OCI-LY3 (cell line): ENCODE measurements at regions not wholly inside any gene's neighbourhood (a gene's known extent, or its start where the extent isn't known, plus 50 kb on each side); places are given as distances from the start of the nearest gene placed in this dataset.

Source experiments
- H2AFZ ChIP-seq: fragments of 200-600, 300-600 bp; shearing (Covaris generic); 2 replicates; pipeline ENCODE4 v1.6.0; 2014; ENCODE audit warnings: antibody characterized with exemption, low read depth, low read length
- H3K27ac ChIP-seq: fragments of 200-600, 300-600 bp; sonication (generic); 2 replicates; pipeline ENCODE4 v1.5.1; 2014; ENCODE audit warnings: mild to moderate bottlenecking, low read length, moderate library complexity, mixed read lengths
- H3K27me3 ChIP-seq: fragments of 200-600, 300-600 bp; sonication (generic); 2 replicates; pipeline ENCODE4 v1.6.1; 2014; ENCODE audit warnings: low read depth, low read length, mixed read lengths
- H3K36me3 ChIP-seq: fragments of 200-600, 300-600 bp; sonication (generic); replicated peaks from 2 replicates; pipeline ENCODE3; 2014; ENCODE audit warnings: low read depth, low read length, mixed read lengths
- H3K4me1 ChIP-seq: fragments of 300-600, 200-600 bp; sonication (generic); 2 replicates; pipeline ENCODE4 v1.6.1; 2014; ENCODE audit warnings: low read length, mixed read lengths
- H3K4me2 ChIP-seq: fragments of 200-600, 300-600 bp; sonication (generic); 2 replicates; pipeline ENCODE4 v1.6.1; 2014; ENCODE audit warnings: low read length, mixed read lengths
- H3K4me3 ChIP-seq: fragments of 300-600, 200-600 bp; sonication (generic); 2 replicates; pipeline ENCODE4 v1.5.1; 2014; ENCODE audit warnings: antibody characterized with exemption, mild to moderate bottlenecking, low read length, moderate library complexity
- H3K79me2 ChIP-seq: fragments of 300-600, 200-600 bp; shearing (Covaris generic); 2 replicates; pipeline ENCODE4 v1.6.1; 2014; ENCODE audit warnings: mild to moderate bottlenecking, low read length, mixed read lengths
- H3K9ac ChIP-seq: fragments of 300-600, 200-600 bp; shearing (Covaris generic); 2 replicates; pipeline ENCODE4 v1.6.0; 2014; ENCODE audit warnings: mild to moderate bottlenecking, low read length, moderate library complexity
- H3K9me3 ChIP-seq: fragments of 200-600, 300-600 bp; shearing (Covaris generic); 2 replicates; pipeline ENCODE4 v1.6.1; 2014; ENCODE audit warnings: low read length, mixed read lengths; ENCODE audit not compliant: insufficient read depth
- H4K20me1 ChIP-seq: fragments of 200-600, 300-600 bp; sonication (generic); 2 replicates; pipeline ENCODE4 v1.6.1; 2016; ENCODE audit warnings: low read length, mixed read lengths; ENCODE audit not compliant: insufficient read depth
- EZH2phosphoT487 ChIP-seq: fragments of 200-600 bp; shearing (Covaris generic); IDR thresholded peaks from 2 replicates; pipeline ENCODE4 v1.6.1; 2018; ENCODE audit warnings: antibody characterized with exemption, mixed run types, low read depth
- TF ChIP-seq, protein P1 (sequence below): fragments of 200-600, 300-600 bp; sonication (generic); IDR thresholded peaks from 2 replicates; pipeline ENCODE4 v1.5.1; 2014; ENCODE audit warnings: antibody characterized with exemption, low read length, low read depth

- TF ChIP-seq, protein P1, sequence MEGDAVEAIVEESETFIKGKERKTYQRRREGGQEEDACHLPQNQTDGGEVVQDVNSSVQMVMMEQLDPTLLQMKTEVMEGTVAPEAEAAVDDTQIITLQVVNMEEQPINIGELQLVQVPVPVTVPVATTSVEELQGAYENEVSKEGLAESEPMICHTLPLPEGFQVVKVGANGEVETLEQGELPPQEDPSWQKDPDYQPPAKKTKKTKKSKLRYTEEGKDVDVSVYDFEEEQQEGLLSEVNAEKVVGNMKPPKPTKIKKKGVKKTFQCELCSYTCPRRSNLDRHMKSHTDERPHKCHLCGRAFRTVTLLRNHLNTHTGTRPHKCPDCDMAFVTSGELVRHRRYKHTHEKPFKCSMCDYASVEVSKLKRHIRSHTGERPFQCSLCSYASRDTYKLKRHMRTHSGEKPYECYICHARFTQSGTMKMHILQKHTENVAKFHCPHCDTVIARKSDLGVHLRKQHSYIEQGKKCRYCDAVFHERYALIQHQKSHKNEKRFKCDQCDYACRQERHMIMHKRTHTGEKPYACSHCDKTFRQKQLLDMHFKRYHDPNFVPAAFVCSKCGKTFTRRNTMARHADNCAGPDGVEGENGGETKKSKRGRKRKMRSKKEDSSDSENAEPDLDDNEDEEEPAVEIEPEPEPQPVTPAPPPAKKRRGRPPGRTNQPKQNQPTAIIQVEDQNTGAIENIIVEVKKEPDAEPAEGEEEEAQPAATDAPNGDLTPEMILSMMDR, result no peak
- no peak for TF ChIP-seq EZH2phosphoT487
- Histone ChIP-seq H3K9ac (no peak overlapping the region), H4K20me1 (no peaks in the 10 kb centered on the region), H3K79me2 (no peaks in the 10 kb centered on the region), H3K4me1 (no peaks in the 10 kb centered on the region), H3K4me3 (no peak overlapping the region), H3K4me2 (no peak overlapping the region), H2AFZ (no peak overlapping the region), H3K27me3 (no peaks in the 10 kb centered on the region), H3K27ac (no peak overlapping the region), H3K9me3 (0 out of 2 replicates have a peak, but pooled peaks cover 1% of the 10 kb centered on the region), H3K36me3 (no peaks in the 10 kb centered on the region)
These were observed 128.6 kb downstream of the MSTN start for GRCh38 chr2:189933911-189934399.

- H3K9ac ChIP-seq, result no peak overlapping the region
- H2AFZ ChIP-seq, result no peak overlapping the region
These were observed 129.5 kb downstream of the MSTN start for GRCh38 chr2:189933041-189933440.

GRCh38 chr2:189927823-189928222 is 134.7 kb downstream of the MSTN start:
- H3K9me3 ChIP-seq, result no peaks in the 10 kb centered on the region
- H4K20me1 ChIP-seq, result no peaks in the 10 kb centered on the region
- H3K4me3 ChIP-seq, result no peak overlapping the region
- no peak overlapping the region for H2AFZ ChIP-seq
- H3K79me2 ChIP-seq, result no peaks in the 10 kb centered on the region
- H3K27ac ChIP-seq, result no peak overlapping the region
- H3K27me3 ChIP-seq, result no peaks in the 10 kb centered on the region
- no peaks in the 10 kb centered on the region for H3K4me1 ChIP-seq
- H3K9ac ChIP-seq, result no peak overlapping the region
- no peaks in the 10 kb centered on the region for H3K36me3 ChIP-seq
- H3K4me2 ChIP-seq, result no peak overlapping the region
- TF ChIP-seq, protein P1, result no peak
- TF ChIP-seq EZH2phosphoT487, result no peak

More at GRCh38 chr2:189933041-189933440, 129.5 kb downstream of the MSTN start:
- Histone ChIP-seq H3K79me2 (no peaks in the 10 kb centered on the region), H4K20me1 (no peaks in the 10 kb centered on the region), H3K4me1 (no peaks in the 10 kb centered on the region), H3K27ac (no peak overlapping the region), H3K4me2 (no peak overlapping the region), H3K9me3 (no peaks in the 10 kb centered on the region), H3K27me3 (no peaks in the 10 kb centered on the region), H3K36me3 (no peaks in the 10 kb centered on the region), H3K4me3 (no peak overlapping the region)
- TF ChIP-seq EZH2phosphoT487, result no peak
- TF ChIP-seq, protein P1, result no peak
